Spleen (tissue), 11 donors: ENCODE measurements at regions not wholly inside any gene's neighbourhood (a gene's known extent, or its start where the extent isn't known, plus 50 kb on each side); places are given as distances from the start of the nearest gene placed in this dataset.

Experiments used
- DNase-seq: peaks from one replicate; pipeline ENCODE4 v3.0.0-alpha.2; 2020
- H3K27ac ChIP-seq, 8 donors: fragments of 200-600 bp; sonication (generic) in 7 of 8; 1 replicate in 4 of 8; 2 replicates in 4 of 8; pipeline versions ENCODE4 v1.5.0 to v1.8.0; 2016 to 2021; ENCODE audit warnings: inconsistent platforms in 4 of 8, mild to moderate bottlenecking in 4 of 8, moderate library complexity in 1 of 8
- H3K27me3 ChIP-seq, 7 donors: fragments of 200-600 bp; sonication (generic) in 6 of 7; replicated peaks in 1 of 7; 1 replicate in 4 of 7; 2 replicates in 3 of 7; pipeline versions ENCODE4 v1.5.0 to v1.8.0; 2016 to 2021; ENCODE audit warnings: inconsistent platforms in 3 of 7, mild to moderate bottlenecking in 1 of 7
- H3K36me3 ChIP-seq, 6 donors: fragments of 200-600 bp; sonication (generic) in 5 of 6; 1 replicate in 4 of 6; 2 replicates in 2 of 6; pipeline versions ENCODE4 v1.5.0 to v1.8.0; 2016 to 2021; ENCODE audit warnings: inconsistent platforms in 2 of 6
- H3K4me1 ChIP-seq, 6 donors: fragments of 200-600 bp; sonication (generic) in 5 of 6; 1 replicate in 3 of 6; 2 replicates in 3 of 6; pipeline versions ENCODE4 v1.5.0 to v1.8.0; 2016 to 2021; ENCODE audit warnings: inconsistent platforms in 3 of 6
- H3K4me3 ChIP-seq, 8 donors: fragments of 200-600 bp; sonication (generic) in 7 of 8; 1 replicate in 4 of 8; 2 replicates in 4 of 8; pipeline versions ENCODE4 v1.5.0 to v1.8.0; 2016 to 2021; ENCODE audit warnings: inconsistent platforms in 4 of 8, mild to moderate bottlenecking in 4 of 8, moderate library complexity in 2 of 8
- H3K9me3 ChIP-seq, 8 donors: fragments of 200-600 bp; sonication (generic) in 7 of 8; 1 replicate in 4 of 8; 2 replicates in 4 of 8; pipeline versions ENCODE4 v1.5.0 to v1.8.0; 2016 to 2021; ENCODE audit warnings: inconsistent platforms in 4 of 8
- POLR2A ChIP-seq, 3 donors: fragments of 450-650 bp; IDR thresholded peaks; one replicate each; pipeline ENCODE4 v1.5.1; 2017; ENCODE audit warnings: antibody characterized with exemption in 3 of 3, mild to moderate bottlenecking in 1 of 3
- POLR2AphosphoS5 ChIP-seq, 3 donors: sonication (generic); formaldehyde crosslinking; IDR thresholded peaks; one replicate each; pipeline ENCODE4 v1.5.1; 2017; ENCODE audit warnings: antibody characterized with exemption in 3 of 3
- WGBS, 5 donors: extraction: QIAGEN DNeasy Blood & Tissue Kit in 3 of 5; methylation state at CpG; one replicate each; pipeline versions ENCODE4 v1.1.5 to v1.1.7; 2013 to 2018; 5-methylcytosine and 5-hydroxymethylcytosine counted together
- intact Hi-C: fragments of 100-400 bp; cut with DNase I; formaldehyde crosslinking; loops from one replicate; pipeline ENCODE4 v1.15.0; 2023; ENCODE audit warnings: low total_unique reads
- TF ChIP-seq, protein P1 (sequence below), 11 experiments: fragments of 200-600 bp in 7 of 11; fragments of 450-650 bp in 4 of 11; sonication (generic) in 4 of 11; IDR thresholded peaks in 8 of 11; conservative IDR thresholded peaks in 3 of 11; 1 replicate in 7 of 11; 2 replicates in 4 of 11; pipeline versions ENCODE4 v1.4.0 to v1.8.0; 2016 to 2021; ENCODE audit warnings: antibody characterized with exemption in 11 of 11, inconsistent platforms in 4 of 11, mild to moderate bottlenecking in 1 of 11
- donor health status: healthy with polysubstance abuse.
- donor health status: DM: no; HTN: no; CAD: no; lungs with moderate emphysema.
- donor health status: DM: no; HTN: no; CAD: no.
- donor health status: Bipolar disorder and iron deficiency.
- donor health status: healthy.
- donor health status: DM: no; HTN: no; CAD: no.
- donor health status: DM: yes; HTN: yes; CAD: no.

DNA sequence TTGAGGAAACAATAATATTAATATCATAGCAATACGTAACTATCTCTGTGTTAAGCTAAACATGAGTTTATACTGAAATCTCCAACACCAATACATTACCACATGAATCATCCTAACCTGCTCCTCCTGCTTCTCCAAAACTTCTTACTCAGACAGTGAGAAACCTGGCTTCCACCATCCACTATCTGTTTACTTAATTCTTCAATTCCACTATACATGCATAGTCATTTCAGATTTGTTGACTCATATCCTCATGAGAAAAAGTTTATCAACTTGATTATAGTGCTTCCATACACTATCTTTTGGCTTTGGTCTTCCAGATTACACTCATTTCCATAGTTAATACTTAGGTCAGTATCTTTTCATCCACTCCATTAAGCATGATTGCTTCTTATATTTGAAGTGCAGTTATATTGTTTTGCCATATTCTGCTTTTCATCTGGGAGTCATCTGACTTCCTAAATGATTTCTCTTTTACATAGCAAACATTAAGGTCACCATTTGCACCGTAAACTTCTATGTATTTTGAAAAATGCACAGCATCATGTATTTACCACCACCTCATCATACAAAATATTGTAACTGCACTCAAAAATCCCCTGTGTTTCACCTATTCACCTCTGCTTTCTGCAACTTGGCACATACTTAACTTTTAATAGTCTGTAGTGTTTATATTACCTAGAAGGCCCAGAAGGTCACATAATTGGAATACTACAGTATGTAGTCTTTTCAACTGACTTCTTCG, 970.6 kb downstream of the DIPK2A start:
- no peak overlapping the region for H3K4me3 ChIP-seq
- no peaks in the 10 kb centered on the region for H3K36me3 ChIP-seq
- TF ChIP-seq POLR2AphosphoS5 (IDR thresholded peaks at IDR 0.05) = no peak
- TF ChIP-seq, protein P1, sequence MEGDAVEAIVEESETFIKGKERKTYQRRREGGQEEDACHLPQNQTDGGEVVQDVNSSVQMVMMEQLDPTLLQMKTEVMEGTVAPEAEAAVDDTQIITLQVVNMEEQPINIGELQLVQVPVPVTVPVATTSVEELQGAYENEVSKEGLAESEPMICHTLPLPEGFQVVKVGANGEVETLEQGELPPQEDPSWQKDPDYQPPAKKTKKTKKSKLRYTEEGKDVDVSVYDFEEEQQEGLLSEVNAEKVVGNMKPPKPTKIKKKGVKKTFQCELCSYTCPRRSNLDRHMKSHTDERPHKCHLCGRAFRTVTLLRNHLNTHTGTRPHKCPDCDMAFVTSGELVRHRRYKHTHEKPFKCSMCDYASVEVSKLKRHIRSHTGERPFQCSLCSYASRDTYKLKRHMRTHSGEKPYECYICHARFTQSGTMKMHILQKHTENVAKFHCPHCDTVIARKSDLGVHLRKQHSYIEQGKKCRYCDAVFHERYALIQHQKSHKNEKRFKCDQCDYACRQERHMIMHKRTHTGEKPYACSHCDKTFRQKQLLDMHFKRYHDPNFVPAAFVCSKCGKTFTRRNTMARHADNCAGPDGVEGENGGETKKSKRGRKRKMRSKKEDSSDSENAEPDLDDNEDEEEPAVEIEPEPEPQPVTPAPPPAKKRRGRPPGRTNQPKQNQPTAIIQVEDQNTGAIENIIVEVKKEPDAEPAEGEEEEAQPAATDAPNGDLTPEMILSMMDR (IDR thresholded peaks at IDR 0.05 in 8 of 11, conservative IDR thresholded peaks at IDR 0.05 in 3 of 11) = no peak
- TF ChIP-seq POLR2A (IDR thresholded peaks at IDR 0.05) = no peak
- 56 to 75% (median 61%) methylated on average over 3 of the region's 3 CpGs for WGBS, 5 donors
- no peak overlapping the region for H3K27ac ChIP-seq
- no peaks in the 10 kb centered on the region for H3K4me1 ChIP-seq
- H3K27me3 ChIP-seq = no peaks in the 10 kb centered on the region
- H3K9me3 ChIP-seq = peaks cover 0 to 30% (median 21%) of the 10 kb centered on the region in 8 donors
- DNase-seq = no peak
- intact Hi-C loops = no loop called here

DNA sequence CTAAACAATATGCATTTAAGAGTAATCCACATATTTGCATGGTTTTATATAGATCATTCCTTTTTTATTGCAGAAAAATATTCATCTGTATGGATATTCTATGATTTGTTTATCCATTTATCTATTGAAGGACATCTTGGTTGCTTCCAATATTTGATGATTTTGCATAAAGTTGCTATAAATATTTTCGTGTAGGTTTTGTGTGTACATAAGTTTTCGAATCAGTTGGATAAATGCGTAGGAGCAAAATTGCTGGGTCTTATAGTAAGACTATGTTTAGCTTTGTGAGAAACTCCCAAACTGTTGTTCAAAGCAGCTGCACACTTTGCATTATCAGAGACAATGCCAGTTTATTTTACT, 971.2 kb downstream of the DIPK2A start:
- 86 to 94% (median 92%) methylated on average over 3 of the region's 3 CpGs for WGBS, 5 donors
- no peaks in the 10 kb centered on the region for H3K27me3 ChIP-seq
- DNase-seq = no peak
- H3K36me3 ChIP-seq = no peaks in the 10 kb centered on the region
- no peak overlapping the region for H3K27ac ChIP-seq
- peaks cover 0 to 30% (median 20%) of the 10 kb centered on the region in 8 donors for H3K9me3 ChIP-seq
- H3K4me1 ChIP-seq = no peaks in the 10 kb centered on the region
- no peak overlapping the region for H3K4me3 ChIP-seq
- TF ChIP-seq, protein P1 (IDR thresholded peaks at IDR 0.05 in 8 of 11, conservative IDR thresholded peaks at IDR 0.05 in 3 of 11) = no peak
- TF ChIP-seq POLR2AphosphoS5 (IDR thresholded peaks at IDR 0.05) (no peak), POLR2A (IDR thresholded peaks at IDR 0.05) (no peak)
- intact Hi-C loops = no loop called here

DNA sequence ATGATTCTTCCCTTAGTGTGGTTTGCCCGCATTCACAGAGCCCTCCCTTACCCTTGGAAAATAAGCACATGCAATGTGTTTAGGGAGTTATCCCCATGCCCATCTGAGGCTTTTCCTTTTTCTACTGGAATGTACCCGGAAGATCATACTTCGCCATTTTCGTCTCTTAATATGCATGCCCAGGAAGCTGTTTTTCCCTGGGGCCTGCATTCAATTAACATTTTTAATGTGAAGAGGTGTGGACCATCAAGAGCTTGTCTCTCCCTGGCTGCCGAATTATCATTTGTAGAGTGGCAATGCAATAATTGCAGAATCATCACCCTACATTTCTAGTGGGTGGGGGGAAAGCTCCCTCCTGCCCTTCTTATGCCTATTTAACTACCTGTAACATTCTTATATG, 976.3 kb downstream of the DIPK2A start:
- no peak for DNase-seq
- H3K27me3 ChIP-seq = no peaks in the 10 kb centered on the region
- 83 to 89% (median 87%) methylated on average over 5 of the region's 5 CpGs for WGBS, 5 donors
- H3K4me3 ChIP-seq = no peak overlapping the region
- peaks cover 0 to 30% (median 20%) of the 10 kb centered on the region in 8 donors for H3K9me3 ChIP-seq
- H3K36me3 ChIP-seq = no peaks in the 10 kb centered on the region
- H3K4me1 ChIP-seq = no peaks in the 10 kb centered on the region
- TF ChIP-seq POLR2A (IDR thresholded peaks at IDR 0.05) (no peak), POLR2AphosphoS5 (IDR thresholded peaks at IDR 0.05) (no peak)
- TF ChIP-seq, protein P1 (IDR thresholded peaks at IDR 0.05 in 8 of 11, conservative IDR thresholded peaks at IDR 0.05 in 3 of 11) = no peak
- intact Hi-C loops = no loop called here
- H3K27ac ChIP-seq = no peak overlapping the region

DNA sequence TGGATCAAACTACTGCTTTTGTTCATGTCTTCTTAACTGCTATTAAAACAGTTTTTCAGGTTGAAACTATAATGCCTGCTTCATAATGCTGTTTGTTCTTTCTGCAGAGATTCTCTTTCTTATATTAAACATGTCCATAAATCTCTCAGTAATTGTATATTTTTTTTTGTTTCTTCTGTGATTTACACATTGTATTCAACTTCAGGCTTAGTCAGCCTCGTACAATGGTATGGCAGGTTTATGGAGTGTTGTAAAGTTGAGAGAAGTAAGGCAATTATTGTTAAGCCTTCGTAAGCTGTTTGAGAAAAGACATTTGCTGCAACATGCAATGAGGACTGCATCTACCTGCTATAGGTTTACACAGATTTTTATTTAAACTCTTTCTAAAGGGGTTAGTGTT, 977.1 kb downstream of the DIPK2A start:
- intact Hi-C loops = no loop called here
- H3K9me3 ChIP-seq = peaks cover 0 to 30% (median 20%) of the 10 kb centered on the region in 8 donors
- no peaks in the 10 kb centered on the region for H3K36me3 ChIP-seq
- no peaks in the 10 kb centered on the region for H3K27me3 ChIP-seq
- 62 to 84% (median 73%) methylated on average over 2 of the region's 2 CpGs for WGBS, 5 donors
- TF ChIP-seq, protein P1 (IDR thresholded peaks at IDR 0.05 in 8 of 11, conservative IDR thresholded peaks at IDR 0.05 in 3 of 11) = no peak
- no peak for TF ChIP-seq POLR2A (IDR thresholded peaks at IDR 0.05)
- no peak for TF ChIP-seq POLR2AphosphoS5 (IDR thresholded peaks at IDR 0.05)
- DNase-seq = no peak
- H3K27ac ChIP-seq = no peak overlapping the region
- no peaks in the 10 kb centered on the region for H3K4me1 ChIP-seq
- no peak overlapping the region for H3K4me3 ChIP-seq
